Loucy (cell line): ENCODE measurements at regions not wholly inside any gene's neighbourhood (a gene's known extent, or its start where the extent isn't known, plus 50 kb on each side); places are given as distances from the start of the nearest gene placed in this dataset.

ENCODE experiments used
- CTCF ChIP-seq: fragments of 200-600 bp; sonication (generic); conservative IDR thresholded peaks from 2 replicates; pipeline ENCODE4 v1.5.1; 2014; ENCODE audit warnings: mild to moderate bottlenecking, antibody characterized with exemption, low read length
- EZH2phosphoT487 ChIP-seq: fragments of 200-600 bp; IDR thresholded peaks from 2 replicates; pipeline ENCODE4 v1.6.1; 2018; ENCODE audit warnings: antibody characterized with exemption, mild to moderate bottlenecking, moderate library complexity, borderline replicate concordance

DNA sequence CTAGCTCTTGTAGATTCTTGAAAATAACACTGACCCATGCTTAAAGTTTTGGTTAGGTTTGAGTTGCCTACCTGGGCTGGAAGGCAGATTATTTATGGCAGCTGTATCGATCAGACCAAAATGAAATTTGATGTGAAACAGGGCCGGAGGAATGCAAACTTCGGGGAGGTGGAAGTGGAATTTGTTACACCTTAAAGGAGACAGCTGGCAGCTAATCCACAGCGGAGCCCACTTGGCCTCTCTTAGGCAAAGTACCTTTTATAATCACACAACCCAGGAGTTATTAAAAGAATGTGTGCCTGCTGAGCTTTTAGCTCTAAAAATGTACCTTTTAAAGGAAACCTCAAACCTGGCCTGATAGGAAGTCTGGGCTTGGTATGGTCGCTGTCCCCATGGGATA lies 250.9 kb upstream of the TPM1 start:
- TF ChIP-seq CTCF (no peak), EZH2phosphoT487 (no peak)
